Hepatic stellate cell (primary cell): ENCODE measurements at regions not wholly inside any gene's neighbourhood (a gene's known extent, or its start where the extent isn't known, plus 50 kb on each side); places are given as distances from the start of the nearest gene placed in this dataset.

Experiments
- DNase-seq: peaks from one replicate; pipeline ENCODE4 v3.0.0; 2011; ENCODE audit warnings: low spot score

- DNase-seq: no peak
Measured at GRCh38 chr5:174191076-174191475, 145.6 kb downstream of the NSG2 start.

DNA sequence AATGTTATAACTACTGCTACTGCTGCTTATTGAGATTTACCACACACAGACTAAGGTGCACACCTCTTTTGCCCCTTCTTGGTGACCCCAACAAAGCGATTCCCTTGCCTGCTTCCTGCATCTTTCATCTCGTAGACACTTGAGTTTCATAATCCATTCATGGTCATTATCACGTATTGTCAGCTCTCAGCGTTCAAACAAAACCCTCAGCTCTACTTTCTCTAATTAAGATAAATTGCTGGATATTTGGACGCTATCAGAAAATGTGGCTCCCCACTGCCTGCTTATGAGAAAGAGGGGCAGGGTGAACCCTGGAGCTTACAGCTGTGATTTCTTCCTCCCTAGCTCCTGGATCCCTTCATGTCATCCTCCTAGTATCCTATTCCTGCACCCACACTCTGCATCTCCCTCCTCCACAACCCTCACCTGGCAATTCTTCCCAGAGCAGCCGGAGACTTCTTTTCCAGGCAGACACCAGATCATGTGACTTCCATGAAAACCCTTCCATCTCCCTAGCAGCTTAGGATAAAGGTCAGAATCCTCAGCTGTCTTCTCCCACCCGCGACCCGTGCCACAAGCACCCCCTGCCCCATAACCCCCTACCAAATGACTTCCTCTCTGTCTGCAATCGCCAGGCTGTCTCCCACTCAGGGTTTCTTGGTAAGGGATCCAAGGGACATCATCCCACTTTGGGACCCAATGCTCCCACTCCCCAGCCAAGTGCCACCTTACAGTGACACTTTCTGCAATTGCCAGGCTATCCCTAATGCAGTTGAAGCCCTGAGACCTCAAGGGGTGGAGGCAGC, 146.5 kb downstream of the NSG2 start:
- no peak for DNase-seq

DNA sequence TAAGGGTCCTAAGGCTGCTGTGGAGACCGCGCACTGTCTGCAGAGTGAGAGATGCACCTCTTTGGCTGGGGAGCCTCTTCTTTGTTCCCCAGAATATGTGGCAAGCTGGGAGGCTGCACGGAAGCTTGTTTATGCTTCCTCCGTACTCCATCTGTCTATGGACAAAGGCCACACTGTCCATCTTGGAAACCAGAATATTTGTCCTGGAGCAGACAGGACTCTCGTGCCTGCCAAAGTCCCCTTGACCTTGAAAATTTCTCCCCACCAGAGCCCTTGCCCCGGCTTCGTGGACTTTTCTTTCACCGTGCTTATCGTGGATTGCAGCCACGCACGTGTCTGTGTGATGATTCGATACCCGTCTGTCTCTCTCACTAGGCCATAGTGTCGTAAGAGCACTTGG, 147.4 kb downstream of the NSG2 start:
- no peak for DNase-seq

DNA sequence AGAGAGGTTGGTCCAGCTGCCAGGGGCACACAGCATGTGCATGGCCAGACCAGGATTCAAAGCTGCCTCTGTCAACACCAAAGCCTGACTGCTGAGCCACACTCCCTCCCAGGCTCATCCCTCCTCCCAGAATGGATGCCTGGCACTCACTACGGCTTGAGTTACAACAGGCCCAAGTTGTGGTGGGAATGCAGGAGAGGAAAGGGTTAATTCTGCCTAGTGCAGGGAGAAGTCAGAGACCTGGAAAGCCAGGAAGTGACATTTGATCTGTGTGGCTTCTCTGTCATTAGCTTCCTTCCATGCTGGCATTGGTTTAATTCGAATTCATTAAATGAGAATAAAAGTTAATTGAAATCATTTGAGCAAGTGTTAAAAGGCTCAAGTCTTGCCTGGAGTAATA, 150.0 kb downstream of the NSG2 start:
- DNase-seq: no peak

- no peak for DNase-seq
Measured at GRCh38 chr5:174197929-174198328, 152.4 kb downstream of the NSG2 start.

DNA sequence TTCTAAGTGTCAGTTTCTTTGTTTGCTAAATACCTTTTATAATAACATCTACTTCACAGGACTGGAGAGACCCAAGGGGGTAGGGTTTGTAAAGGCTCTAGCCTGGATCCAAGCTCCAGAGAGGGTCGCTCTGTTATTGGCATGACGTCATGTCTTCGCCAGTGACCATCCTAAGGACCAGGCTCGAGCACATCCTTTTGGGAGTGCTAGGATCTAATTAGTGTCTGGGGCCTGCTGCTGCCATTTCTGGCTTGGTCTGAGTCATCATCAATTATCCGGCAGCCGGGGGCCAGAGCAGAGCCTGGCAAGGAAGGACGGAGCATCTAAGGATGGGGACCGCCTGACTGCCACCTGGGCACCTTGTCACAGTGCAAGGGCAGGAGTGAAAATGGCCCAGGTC, 153.0 kb downstream of the NSG2 start:
- no peak for DNase-seq

- DNase-seq: no peak
Measured at GRCh38 chr5:174202996-174203395, 157.5 kb downstream of the NSG2 start.

DNA sequence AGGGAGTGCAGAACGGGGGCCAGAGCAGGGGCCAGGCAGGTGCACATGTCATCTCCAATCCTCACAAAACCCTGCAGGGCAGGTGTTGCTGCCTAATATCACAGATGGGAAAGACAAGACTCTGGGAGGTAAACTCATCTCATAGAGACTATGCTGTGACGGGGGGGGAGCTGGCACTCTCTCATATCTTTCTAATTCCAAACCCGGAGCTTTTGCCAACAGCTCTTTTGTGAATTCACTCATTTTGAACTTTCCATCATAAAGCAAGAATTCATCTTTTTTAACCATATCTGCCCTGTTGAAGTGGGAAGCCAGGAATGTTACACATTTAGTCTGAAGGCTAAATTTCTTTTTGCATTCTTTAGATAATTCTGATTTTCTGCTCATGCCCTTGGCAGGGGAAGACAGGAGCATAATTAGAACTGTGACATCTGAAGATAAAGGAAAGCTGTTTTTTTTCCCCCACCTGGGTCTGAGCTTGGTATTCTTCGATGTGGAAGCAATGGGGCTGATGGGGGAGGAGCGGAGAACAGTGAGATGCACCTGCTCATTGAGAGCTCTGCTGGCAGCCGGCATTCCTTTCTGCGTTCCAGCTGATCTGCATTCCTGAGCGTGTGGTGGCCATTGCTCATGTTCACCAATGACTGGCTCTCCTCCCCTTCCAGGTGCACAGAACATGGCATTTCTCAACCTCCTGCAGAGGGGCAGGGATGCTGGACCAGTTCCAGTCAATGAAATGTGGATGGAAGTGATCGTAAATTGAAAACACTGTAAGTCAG, 159.2 kb downstream of the NSG2 start:
- DNase-seq: no peak

DNA sequence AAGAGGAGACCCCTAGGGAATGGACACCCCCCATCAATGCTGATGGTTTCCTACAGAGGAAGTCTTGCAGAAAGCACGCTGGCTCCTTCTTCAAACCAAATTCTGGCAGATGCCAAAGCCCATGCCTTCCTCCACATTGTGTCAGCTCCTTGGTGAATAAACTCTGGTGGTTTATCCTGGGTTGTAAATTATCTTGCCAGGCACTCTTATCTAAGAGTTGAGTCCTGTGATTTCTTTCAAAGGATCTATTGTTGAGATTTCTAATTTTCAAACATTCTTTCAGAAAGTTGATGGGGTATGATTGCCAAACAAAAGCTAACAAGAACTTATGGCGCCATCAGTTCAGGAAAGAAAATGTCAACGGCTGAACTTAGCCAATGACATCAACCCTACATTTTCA, 160.4 kb downstream of the NSG2 start:
- DNase-seq: no peak

DNA sequence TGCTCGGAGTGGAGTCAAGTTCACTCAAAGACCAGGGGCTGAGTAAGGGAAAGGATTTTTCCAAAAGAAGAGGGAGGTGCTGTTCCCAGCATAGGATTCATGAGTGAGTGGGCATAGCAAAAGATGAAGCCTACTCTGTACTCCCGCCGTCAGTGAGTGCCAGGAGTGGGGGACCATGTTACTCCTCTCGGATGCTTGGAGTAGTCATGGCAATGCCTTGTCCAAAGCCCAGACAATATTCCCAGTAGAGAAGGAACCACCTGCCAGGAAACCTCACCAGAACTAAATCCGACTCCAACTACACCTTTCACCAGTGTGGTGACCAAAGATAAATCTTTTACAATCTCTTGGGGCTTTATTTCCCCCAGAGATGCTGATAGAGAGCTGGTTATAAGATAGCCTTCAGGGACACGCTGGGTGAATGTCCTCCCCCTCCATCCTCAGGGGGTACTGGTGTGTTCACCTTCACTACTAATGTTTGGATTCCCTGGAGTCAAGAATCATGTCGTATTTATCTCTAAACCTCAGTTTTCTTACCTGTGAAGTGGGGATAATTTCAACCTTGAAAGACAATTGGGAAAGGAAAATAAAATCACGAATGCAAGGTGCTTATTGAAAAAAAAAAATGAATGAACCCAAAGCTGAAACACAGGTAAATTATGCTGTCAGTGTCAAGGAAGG, 165.2 kb downstream of the NSG2 start:
- no peak for DNase-seq

DNA sequence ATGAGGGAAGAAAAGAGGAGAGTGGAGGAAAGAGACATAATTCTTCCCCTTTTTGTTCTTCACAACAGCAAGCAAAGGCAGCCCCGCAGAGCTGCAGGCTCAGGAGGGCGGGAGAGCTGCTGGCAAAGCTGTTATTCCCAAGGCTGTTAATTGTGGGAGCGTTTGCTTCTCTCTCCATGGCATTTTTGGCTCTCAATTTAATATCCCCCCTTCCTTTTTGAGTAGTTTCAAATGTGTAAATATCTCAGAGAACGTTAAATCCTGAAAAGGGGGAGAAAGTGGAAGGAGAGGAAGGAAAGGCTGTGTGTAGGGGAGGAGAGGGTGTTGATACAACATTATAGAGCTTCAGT, 165.7 kb downstream of the NSG2 start:
- no peak for DNase-seq

DNA sequence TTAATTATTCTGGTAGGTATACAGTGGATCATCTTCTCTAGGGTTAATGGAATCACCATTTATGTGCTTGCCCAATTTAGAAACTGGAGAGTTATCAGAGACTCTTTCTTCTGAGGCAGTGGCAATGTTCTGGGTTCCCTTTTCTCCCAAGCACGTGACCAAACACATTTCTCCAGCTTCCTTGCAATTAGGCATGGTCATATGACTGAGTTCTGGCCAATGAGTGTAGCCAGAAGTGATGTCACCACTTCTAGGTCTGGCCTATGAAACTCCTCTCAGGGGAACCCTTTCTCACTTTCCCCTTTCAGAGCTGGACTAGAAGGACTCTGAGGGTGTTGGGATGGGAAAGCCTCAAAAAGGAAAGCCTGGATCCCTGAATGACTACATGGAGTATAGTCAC, 172.0 kb downstream of the NSG2 start:
- DNase-seq: no peak

GRCh38 chr5:174218162-174218561, 172.7 kb downstream of the NSG2 start:
- no peak for DNase-seq

- DNase-seq: no peak
Measured at GRCh38 chr5:174220417-174220816, 174.9 kb downstream of the NSG2 start.

GRCh38 chr5:174221436-174221835, 175.9 kb downstream of the NSG2 start:
- DNase-seq: no peak

- DNase-seq: no peak
Measured at GRCh38 chr5:174221946-174222345, 176.4 kb downstream of the NSG2 start.

DNA sequence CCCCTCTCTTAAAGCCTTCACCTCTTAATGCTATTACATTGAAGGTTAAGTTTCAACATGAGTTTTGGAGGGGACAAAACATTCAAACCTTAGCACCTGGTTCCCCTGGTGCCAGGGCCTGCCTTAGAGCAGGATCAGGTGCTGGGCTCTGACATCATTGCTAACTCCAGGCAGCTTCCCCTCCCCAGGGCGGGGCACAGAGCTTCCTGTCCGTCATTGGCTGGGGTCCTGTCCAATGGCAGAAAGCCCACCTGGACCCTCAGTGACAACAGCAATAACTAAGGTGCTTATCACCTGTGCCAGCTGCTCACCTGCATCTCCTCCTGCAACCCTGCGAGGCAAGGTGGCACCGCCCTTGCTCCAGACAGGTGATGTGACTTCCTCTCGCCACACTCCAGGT, 177.4 kb downstream of the NSG2 start:
- no peak for DNase-seq

DNA sequence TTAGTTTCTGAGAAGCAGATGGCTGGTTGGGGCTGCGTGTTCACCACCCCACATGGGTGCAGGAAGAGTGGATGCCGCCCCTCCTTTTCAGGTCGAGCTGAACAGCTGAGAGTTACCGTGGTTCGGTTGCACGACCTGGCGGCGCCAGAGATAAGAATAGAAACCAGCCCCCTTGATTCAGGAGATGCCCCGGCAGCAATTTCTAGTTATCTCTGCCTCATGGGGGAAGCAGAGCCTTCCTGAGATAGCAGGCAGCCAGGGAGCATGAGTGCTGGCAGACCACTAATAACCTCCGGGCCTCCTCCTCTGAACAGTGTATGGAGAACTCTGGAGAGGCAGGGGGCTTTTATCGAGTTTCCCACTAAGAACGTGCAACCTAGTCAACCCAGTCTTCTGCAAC, 177.8 kb downstream of the NSG2 start:
- no peak for DNase-seq

DNA sequence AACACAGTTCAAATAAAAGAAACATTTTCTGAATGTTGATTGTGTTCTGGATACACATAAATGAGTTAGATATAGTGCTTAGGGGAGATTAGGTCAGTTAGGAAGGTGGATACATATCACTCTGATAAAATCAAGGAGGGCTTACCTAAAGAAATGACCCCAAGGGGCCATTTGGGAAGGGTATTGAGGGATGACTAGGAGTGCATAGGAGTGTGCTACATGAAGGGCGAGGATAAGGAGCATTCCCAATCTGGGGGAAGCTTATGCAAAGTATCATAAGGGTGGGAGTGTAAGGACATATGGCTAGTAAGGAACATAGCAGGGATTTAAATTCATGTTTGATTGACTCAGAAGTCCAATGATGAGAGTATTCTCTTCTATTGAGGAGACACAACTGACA, 183.6 kb downstream of the NSG2 start:
- DNase-seq: no peak

GRCh38 chr5:174229514-174230370, 184.2 kb downstream of the NSG2 start:
- no peak for DNase-seq

- DNase-seq: no peak
Measured at GRCh38 chr5:174231956-174232487, 186.5 kb downstream of the NSG2 start.

DNA sequence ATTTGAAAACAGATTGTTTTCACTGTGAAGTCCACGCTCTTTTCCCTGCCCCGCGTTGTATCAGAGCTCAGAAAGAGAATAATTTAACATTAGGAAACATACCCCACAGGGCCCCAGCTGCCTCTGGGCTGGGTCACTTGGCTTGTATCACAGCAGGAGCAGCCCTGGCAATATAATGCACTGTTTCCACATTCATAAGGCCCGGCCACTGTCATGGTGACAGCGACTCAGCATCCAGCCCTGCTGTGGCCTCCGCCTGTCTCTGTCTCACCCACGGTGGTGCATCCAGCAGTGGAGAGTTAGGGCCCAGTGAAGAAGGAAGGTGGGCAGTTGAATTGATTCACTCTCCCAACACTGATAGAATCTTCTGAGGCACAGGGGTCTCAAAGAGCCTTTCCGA, 188.9 kb downstream of the NSG2 start:
- DNase-seq: no peak
